ENCODE measurements at regions not wholly inside any gene's neighbourhood (a gene's known extent, or its start where the extent isn't known, plus 50 kb on each side); places are given as distances from the start of the nearest gene placed in this dataset.
A peak's percentile ranks its signal among the peaks of the same experiment; 100 is the strongest.

DNA sequence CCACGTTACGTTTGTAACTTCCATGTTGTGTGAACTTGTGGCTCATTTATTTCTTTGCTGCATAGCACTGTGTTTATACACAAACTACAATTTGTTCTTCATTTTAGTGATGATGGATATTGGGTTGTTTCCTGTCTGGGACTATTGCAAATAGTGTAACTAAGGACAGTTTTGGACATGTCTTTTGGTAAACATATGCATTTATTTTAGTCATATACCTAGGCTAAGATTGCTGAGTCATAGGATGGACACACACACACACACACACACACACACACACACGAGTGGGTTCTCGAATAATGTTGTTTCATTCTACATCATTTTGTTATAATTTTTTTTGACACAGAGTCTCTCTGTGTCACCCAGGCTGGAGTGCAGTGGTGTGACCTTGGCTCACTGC is 123.5 kb upstream of the CAND1 start:
- no peak for DNase-seq (ENCODE audit: low read depth)

DNA sequence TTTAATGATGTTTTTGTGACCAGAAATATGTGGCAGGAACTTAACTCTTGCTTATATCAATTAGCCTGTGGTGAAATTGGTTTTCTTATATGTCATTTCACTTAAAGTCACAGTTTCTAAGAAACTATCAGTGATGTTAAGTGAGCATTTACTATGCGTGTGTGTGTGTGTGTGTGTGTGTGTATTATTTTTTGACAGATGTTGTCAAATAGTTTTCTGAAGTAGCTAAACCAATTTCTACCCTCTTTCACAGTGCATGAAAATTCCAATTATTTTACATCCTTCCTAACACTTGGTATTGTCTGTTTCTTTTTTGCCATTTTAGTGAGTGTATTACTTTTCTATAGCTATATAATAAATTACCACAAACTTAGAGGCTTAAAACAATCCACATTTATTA is 122.1 kb upstream of the CAND1 start:
- no peak for DNase-seq (ENCODE audit: low read depth)

DNA sequence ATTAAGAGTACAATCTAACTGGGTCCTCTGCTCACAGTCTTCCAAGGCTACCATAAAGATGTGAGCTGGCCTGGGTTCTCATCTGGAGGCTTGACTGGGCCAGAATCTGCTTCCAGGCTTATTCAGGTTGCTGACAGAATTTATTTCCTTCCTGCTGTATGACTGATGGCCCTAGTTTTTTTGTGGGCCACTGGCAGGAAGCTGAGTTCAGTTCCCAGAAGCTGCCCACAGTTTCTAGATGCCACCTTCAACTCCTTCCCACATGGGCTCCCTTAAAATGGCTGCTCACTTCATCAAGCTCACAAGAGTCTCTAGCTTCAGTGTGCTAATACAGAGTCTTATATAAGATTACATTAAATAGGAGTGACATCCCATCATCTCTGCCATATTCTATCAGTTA is 121.7 kb upstream of the CAND1 start:
- DNase-seq (ENCODE audit: low read depth): no peak

DNA sequence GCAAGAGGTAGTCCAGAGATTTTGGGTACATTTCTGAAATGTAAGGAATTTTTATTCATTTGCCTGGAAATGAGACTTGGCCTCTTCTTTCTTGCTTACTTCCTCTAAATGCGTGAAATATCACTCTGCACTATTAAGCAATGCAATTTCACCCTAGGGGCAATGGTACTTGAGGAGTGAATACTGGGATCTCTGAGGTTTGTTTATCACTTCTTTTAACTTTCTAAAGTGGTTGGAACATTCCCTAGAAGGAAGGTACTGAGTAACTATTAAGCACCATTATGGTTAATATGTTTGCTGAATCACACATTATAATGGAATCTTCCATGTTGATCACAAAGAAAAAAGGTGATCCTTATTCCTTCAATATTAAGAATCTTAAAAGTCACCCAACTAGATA is 120.9 kb upstream of the CAND1 start:
- no peak for DNase-seq (ENCODE audit: low read depth)

GRCh38 chr12:67151886-67152285 is 117.3 kb upstream of the CAND1 start:
- DNase-seq (ENCODE audit: low read depth): no peak

DNA sequence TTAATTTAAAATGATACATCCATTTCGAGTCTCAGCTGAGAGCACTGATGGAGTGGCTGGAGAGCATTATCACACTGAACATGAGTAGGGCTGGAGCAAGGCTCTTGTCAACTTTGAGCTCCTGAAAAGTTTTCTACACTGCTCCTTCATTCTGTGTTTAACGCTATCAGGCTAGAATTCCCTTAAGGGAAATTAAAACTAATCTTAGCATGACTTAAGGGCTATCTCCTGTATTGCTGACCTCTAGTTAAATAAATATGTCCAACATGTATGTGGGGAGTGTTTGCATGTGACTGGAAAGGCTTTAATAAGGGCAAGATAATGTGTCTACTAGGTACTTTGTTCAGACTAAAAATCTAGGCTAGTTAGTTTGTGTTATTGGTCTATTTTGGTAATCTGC is 116.7 kb upstream of the CAND1 start:
- DNase-seq (ENCODE audit: low read depth): no peak

DNA sequence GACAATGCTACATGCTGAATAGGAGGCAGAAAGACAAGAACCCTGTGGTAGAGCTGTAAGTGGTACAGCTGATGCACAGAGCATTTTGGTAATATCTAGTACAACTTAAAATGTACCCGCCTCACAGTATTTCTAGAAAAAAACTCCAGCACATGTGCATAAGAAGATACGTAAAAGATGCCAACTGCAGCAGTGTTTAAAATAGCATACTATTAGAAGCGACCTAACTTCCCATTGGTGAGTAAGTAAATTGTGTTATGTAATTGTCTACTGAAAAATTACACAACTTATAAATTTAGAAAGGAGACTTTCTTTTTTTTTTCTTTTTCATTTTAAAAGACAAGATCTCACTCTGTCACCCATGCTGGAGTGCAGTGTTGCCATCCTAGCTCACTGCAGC is 114.3 kb upstream of the CAND1 start:
- DNase-seq (ENCODE audit: low read depth): no peak

DNA sequence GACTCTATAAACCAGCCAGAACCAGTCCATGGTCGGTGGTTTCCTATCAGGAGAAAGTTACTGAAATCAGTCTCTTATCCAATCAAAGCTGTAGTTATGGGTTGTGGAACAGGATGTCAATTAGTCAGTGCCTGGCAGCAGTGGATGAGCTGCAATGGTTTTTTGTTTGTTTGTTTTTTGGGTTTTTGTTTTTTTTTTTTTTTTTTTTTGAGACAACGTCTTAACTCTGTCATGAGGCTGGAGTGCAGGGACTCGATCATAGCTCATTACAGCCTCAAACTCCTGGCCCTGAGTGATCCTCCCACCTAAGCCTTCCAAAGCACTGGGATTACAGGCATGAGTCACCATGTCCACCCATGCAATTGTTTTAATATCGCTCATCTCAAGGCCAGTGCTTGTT is 113.3 kb upstream of the CAND1 start:
- DNase-seq (ENCODE audit: low read depth): peak; percentile 34

- peak; percentile 47 for DNase-seq (ENCODE audit: low read depth)
Measured at GRCh38 chr12:67161322-67161918, 107.7 kb upstream of the CAND1 start.

DNA sequence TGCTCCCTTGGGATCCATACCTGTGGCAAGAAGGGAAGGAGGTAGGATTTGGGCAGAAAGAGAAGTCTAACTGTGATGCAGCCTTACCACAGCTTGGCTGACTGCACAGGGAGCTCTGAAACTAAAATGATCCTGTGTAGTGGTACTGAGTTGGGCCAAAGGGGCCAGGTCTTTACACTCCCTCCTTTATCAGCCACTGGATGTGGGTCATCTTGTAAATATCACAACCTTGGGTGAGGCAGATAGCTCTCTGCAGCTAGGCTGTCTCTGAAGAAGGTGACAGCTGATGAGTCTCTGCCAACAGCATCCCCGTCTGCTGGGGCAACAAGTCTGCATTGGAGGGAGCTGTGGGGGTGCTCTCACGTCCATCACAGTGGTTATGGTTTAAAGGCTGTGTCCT is 95.9 kb upstream of the CAND1 start:
- DNase-seq (ENCODE audit: low read depth): no peak

DNA sequence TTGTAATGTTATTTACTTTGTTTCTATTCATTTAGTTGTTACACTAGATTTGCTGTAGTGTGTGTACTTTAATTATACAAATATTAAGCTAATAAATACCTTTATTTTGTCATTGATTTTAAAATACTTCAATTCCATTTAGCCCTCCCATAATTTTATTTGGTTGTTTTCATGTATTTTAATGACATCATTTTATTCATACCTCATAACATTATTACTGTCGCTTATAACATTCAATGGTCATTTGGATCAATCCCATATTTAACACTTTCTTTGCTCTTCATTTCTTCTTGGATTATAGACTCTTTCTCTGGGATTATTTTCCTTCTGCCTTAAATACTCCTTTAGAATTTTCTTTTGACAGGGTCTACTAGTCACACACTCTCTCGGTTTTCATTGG is 86.6 kb upstream of the CAND1 start:
- DNase-seq (ENCODE audit: low read depth): no peak

- peak; percentile 25 for DNase-seq (ENCODE audit: low read depth)
Measured at GRCh38 chr12:67193704-67194103, 75.5 kb upstream of the CAND1 start.

DNA sequence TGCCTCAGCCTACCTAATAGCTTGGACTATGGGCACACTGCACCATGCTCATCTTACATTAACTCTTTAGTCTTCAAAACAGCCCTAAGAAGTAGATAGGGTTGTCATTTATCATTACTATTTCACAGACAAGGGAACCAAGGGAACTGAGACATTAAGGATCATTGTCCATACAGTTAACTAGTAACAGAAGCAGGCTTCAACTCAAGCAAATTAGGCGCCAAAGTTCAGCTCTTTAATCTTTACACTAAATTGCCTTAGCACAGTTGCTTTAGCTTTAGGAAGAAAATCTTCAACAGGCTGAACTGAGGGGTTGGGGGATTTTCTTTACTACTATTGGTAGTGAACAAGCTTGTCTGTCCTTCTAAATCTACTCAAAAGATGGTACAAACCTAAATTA is 68.8 kb upstream of the CAND1 start:
- no peak for DNase-seq (ENCODE audit: low read depth)

- no peak for DNase-seq (ENCODE audit: low read depth)
Measured at GRCh38 chr12:67202011-67202677, 67.0 kb upstream of the CAND1 start.

DNA sequence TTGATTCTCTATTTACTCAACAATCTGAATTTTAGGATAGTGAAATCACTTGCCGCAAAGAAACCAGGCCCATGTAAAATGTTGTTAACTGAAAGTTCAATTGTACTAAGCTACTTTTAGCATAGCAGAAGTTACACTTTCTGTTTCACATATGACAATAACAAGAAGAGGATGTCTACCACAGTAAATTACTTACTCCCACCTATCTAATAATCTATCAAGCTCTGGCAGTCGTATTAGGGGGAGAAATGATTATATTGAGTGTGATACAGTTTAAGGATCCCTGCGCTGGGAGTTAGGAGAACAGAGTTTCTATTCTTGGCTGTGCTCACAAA is 66.5 kb upstream of the CAND1 start:
- no peak for DNase-seq (ENCODE audit: low read depth)

DNA sequence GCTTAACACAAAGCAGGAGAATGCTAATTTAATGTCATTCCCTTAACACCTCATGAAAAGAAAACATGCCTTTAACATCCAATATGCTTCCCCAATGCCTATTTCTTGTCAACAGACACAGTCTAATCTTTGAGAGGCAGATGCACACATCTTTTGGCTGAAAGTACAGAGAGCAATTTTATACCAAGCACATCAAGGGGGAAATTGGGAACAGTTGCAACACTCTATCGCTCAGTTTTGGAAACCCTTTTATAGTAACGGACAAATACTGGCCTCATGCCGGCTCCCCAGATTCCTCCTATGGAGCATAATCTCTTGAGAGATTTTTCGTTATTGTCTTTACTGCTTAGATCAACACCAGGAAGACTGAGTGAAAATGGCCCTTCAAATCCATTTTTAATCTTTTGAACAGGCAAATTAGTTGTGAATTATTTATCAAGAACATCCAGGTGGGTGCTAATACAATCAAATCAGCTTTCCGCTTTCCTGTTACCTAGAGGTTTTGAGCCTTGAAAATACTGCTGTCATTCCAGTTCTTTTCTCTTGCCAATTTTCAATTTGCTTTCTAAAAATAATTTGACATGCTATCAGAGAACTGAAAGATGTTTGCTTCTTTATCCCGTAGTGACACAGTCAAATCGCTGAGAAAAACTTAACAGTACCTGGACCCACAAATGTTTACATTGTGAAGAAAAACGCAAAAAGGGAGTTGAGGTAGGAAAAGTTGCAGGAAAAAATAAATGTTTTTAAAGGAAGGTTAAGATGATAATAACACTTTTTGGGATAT is 60.7 kb upstream of the CAND1 start:
- no peak for DNase-seq (ENCODE audit: low read depth)

DNA sequence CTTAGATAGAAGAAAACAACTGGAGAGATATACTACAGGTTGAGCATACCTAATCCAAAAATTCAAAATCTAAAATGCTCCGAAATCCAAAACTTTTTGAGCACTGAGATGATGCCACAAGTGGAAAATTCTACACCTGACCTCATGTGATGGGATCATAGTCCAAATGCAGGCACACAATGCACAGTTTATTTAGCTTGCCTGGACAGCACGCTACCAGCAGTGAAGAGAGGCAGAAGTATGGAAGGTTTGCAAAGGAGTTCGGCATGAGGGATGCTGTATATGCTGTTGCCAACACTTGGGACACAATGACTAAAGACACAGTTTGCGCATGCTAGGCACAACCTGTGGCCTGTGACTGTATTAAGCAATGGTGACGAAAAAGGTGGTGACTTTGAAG is 58.1 kb upstream of the CAND1 start:
- DNase-seq (ENCODE audit: low read depth): no peak

DNA sequence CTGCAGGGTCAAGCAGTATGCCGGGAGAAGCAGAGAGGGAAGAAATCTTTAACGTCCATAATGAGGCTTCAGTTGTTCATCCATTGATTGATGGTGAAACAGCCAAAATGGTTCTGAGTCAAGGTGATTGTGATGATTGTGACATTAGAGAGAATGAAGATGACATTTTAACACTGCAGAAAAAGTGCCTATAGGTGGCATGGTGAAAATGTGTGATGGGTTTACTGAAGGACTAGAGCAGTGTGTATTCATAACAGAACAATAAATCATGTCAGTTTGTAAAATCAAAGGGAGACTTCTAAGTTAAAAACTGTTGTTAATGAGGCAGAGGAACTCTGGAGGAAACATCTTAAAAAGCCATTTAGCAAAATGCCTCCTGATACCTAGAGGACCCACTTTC is 57.7 kb upstream of the CAND1 start:
- no peak for DNase-seq (ENCODE audit: low read depth)

DNA sequence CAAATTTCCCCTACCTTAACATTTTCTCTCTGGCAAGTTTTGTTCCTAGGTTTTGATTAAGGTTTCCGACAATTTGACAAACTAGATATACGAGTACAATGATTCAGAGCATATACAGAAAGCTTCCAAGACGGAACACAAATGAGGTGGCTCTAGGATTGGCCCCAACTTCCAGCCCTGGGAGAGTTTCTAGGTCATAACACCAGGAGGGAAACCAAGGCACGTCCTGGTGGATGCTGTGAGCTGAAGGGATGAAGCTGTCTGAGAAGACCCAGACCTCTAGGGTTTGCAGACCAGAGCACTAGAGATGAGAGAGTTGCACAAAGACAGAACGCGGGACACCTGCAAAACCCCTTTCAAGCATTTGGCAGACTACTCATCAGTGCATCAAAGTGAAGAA is 51.5 kb upstream of the CAND1 start:
- no peak for DNase-seq (ENCODE audit: low read depth)

Data from LHCN-M2 (cell line).